ENCODE measurements at regions not wholly inside any gene's neighbourhood (a gene's known extent, or its start where the extent isn't known, plus 50 kb on each side); places are given as distances from the start of the nearest gene placed in this dataset.
"Not testable (repeated sequence)": the region's sequence is repeated elsewhere in the genome, so short reads cannot be mapped to it uniquely, and the experiment has no call there.

GRCh38 chr13:44648392-44649103 lies 72.4 kb upstream of the TSC22D1 start (continued):
- no peak for TF ChIP-seq RERE (CRISPR knock-in tag; IDR thresholded peaks at IDR 0.05; ENCODE audit: borderline replicate concordance)
- no peak for TF ChIP-seq ZNF644 (tag; IDR thresholded peaks at IDR 0.05; ENCODE audit: low read depth)
- no peak for TF ChIP-seq ZFPM2 (CRISPR knock-in tag; IDR thresholded peaks at IDR 0.05)
- peak in 1 of 2 experiments; percentile 37; a peak in 2 of 4 replicates for TF ChIP-seq RAD21 (CRISPR knock-in tag; conservative IDR thresholded peaks at IDR 0.05 in 1 of 2, IDR thresholded peaks at IDR 0.05 in 1 of 2)
- no peak for TF ChIP-seq PTTG1 (tag; IDR thresholded peaks at IDR 0.05; ENCODE audit: low read depth)
- no peak for TF ChIP-seq ZNF507 (tag; conservative IDR thresholded peaks at IDR 0.05)
- TF ChIP-seq CREB3 (tag; conservative IDR thresholded peaks at IDR 0.05; ENCODE audit: low read depth) = no peak
- TF ChIP-seq TCF7 (IDR thresholded peaks at IDR 0.05; ENCODE audit: borderline replicate concordance) = no peak

GRCh38 chr13:44647560-44647959 lies 71.4 kb upstream of the TSC22D1 start:
- CTCF ChIA-PET (ENCODE audit: low intra/inter-chr PET ratio); H2AFZ ChIP-seq (ENCODE audit: low read depth, low read length); FAIRE-seq; H3K27ac ChIP-seq (ENCODE audit: extremely low read depth, low read depth, low read length); H4K20me1 ChIP-seq (replicated peaks; ENCODE audit: control insufficient read depth, insufficient read depth, low read length); H3K79me2 ChIP-seq (ENCODE audit: control insufficient read depth, insufficient read depth, low read length); H3K4me1 ChIP-seq (replicated peaks in 1 of 2; ENCODE audit: control insufficient read depth in 2 of 2, insufficient read depth in 2 of 2, low read length in 2 of 2); H3K9ac ChIP-seq (ENCODE audit: insufficient read depth in 1 of 2, low read depth in 2 of 2, low read length in 2 of 2); POLR2A ChIA-PET; ATAC-seq; DNase-seq (ENCODE audit: extremely low read depth in 1 of 4, low spot score in 3 of 4); in situ Hi-C loops (cut with MboI); H3K36me3 ChIP-seq (ENCODE audit: control insufficient read depth, insufficient read depth, low read length); H3K9me3 ChIP-seq (replicated peaks; ENCODE audit: control insufficient read depth, insufficient read depth, low read depth, low read length); H3K9me1 ChIP-seq (ENCODE audit: control insufficient read depth, insufficient read depth, low read length); H3K4me3 ChIP-seq; H3K4me2 ChIP-seq (ENCODE audit: insufficient read depth, low read length); H3K27me3 ChIP-seq (ENCODE audit: control insufficient read depth in 2 of 2, insufficient read depth in 2 of 2, low read length in 2 of 2); BruUV-seq (replicated peaks): not testable (repeated sequence)
- WGBS (ENCODE audit: insufficient coverage, low coverage, missing lambda C conversion rate) = no CpG with 5 or more reads among the region's 1 CpG
- intact Hi-C loops (cut with micrococcal nuclease) = loop anchor here (10.0 kb wide), 1 partner anchor 163 kb away; no protein-coding TSS in a partner anchor
